OCI-LY1 (cell line): ENCODE measurements at regions not wholly inside any gene's neighbourhood (a gene's known extent, or its start where the extent isn't known, plus 50 kb on each side); places are given as distances from the start of the nearest gene placed in this dataset.

Experiments used
- H2AFZ ChIP-seq: fragments of 200-600 bp; sonication (generic), shearing (Covaris generic); 2 replicates; pipeline ENCODE4 v1.6.0; 2014; ENCODE audit warnings: antibody characterized with exemption, mild to moderate bottlenecking, low read length
- H3F3A ChIP-seq: fragments of 200-600 bp; sonication (generic), shearing (Covaris generic); 2 replicates; pipeline ENCODE4 v1.6.0; 2014; ENCODE audit warnings: mild to moderate bottlenecking, antibody characterized with exemption, low read length, moderate library complexity; ENCODE audit not compliant: insufficient read depth
- H3K27ac ChIP-seq: fragments of 200-600 bp; sonication (generic); 2 replicates; pipeline ENCODE4 v1.5.1; 2014; ENCODE audit warnings: low read length, mixed run types, mild to moderate bottlenecking, low read depth; ENCODE audit not compliant: poor library complexity, severe bottlenecking
- H3K27me3 ChIP-seq: fragments of 200-600 bp; sonication (generic); 2 replicates; pipeline ENCODE4 v1.6.0; 2014; ENCODE audit warnings: antibody characterized with exemption, mild to moderate bottlenecking, low read length, moderate library complexity; ENCODE audit not compliant: insufficient read depth
- H3K36me3 ChIP-seq: fragments of 200-600 bp; sonication (generic); 2 replicates; pipeline ENCODE4 v1.6.1; 2014; ENCODE audit warnings: mild to moderate bottlenecking, antibody characterized with exemption, low read length, moderate library complexity, mixed read lengths; ENCODE audit not compliant: insufficient read depth
- H3K4me1 ChIP-seq: fragments of 200-600 bp; sonication (generic); 2 replicates; pipeline ENCODE4 v1.5.1; 2014; ENCODE audit warnings: mild to moderate bottlenecking, low read length, moderate library complexity; ENCODE audit not compliant: insufficient read depth, severe bottlenecking
- H3K4me2 ChIP-seq: fragments of 200-600 bp; sonication (generic), shearing (Covaris generic); 2 replicates; pipeline ENCODE4 v1.6.1; 2014; ENCODE audit warnings: low read length
- H3K4me3 ChIP-seq: fragments of 200-600 bp; sonication (generic); 2 replicates; pipeline ENCODE4 v1.5.1; 2014; ENCODE audit warnings: low read length, low read depth, mild to moderate bottlenecking, mixed read lengths; ENCODE audit not compliant: poor library complexity, severe bottlenecking
- H3K79me2 ChIP-seq: fragments of 200-600 bp; shearing (Covaris generic); 2 replicates; pipeline ENCODE4 v1.6.1; 2016; ENCODE audit warnings: mixed run types, low read length, mixed read lengths; ENCODE audit not compliant: insufficient read depth
- H3K9ac ChIP-seq: fragments of 200-600 bp; sonication (generic), shearing (Covaris generic); 2 replicates; pipeline ENCODE4 v1.6.1; 2014; ENCODE audit warnings: mild to moderate bottlenecking, low read length, mixed read lengths
- H3K9me2 ChIP-seq: fragments of 200-600 bp; sonication (generic), shearing (Covaris generic); 2 replicates; pipeline ENCODE4 v1.6.1; 2014; ENCODE audit warnings: low read depth, mild to moderate bottlenecking, low read length, mixed read lengths
- H3K9me3 ChIP-seq: fragments of 200-600 bp; shearing (Covaris generic); 2 replicates; pipeline ENCODE4 v1.6.1; 2014; ENCODE audit warnings: low read length, mixed read lengths
- H4K20me1 ChIP-seq: fragments of 200-600 bp; sonication (generic), shearing (Covaris generic); 2 replicates; pipeline ENCODE4 v1.6.0; 2016; ENCODE audit warnings: mild to moderate bottlenecking, low read length; ENCODE audit not compliant: insufficient read depth
- CTCF ChIP-seq: fragments of 200-600 bp; sonication (generic), shearing (Covaris generic); IDR thresholded peaks from 2 replicates; pipeline ENCODE4 v1.5.1; 2017; ENCODE audit warnings: mild to moderate bottlenecking, antibody characterized with exemption, low read length, moderate library complexity, mixed read lengths
- EZH2 ChIP-seq: fragments of 200-600 bp; sonication (generic), shearing (Covaris generic); IDR thresholded peaks from 2 replicates; pipeline ENCODE4 v1.8.0; 2017; ENCODE audit warnings: borderline replicate concordance, mixed run types, mild to moderate bottlenecking, antibody characterized with exemption, low read length, moderate library complexity, mixed read lengths

DNA sequence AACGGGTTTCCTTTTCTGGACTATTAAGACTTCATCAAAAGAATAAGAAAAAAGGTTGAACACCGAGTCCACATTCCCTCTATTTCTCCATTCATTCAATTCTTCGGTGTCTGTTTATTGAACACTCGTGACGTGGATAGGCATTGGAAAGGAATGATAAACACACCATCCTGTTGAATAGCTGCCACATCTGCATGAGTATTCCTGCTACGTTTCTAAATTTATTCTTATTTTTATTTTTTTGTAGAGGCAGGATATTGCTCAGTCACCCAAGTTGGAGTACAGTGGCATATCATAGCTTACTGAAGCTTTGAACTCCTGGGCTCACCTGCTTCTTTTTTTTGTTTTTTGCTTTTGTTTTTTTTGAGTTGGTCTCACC is 80.8 kb upstream of the CIBAR2 start:
- H3K27me3 ChIP-seq: peaks cover 15% of the 10 kb centered on the region; the same call in 1 of the 2 replicates
- H3K9me2 ChIP-seq: no peaks in the 10 kb centered on the region
- no peak overlapping the region for H3K4me3 ChIP-seq
- no peak for TF ChIP-seq CTCF
- TF ChIP-seq EZH2: no peak
- no peaks in the 10 kb centered on the region for H3K4me1 ChIP-seq
- H3K9me3 ChIP-seq: no peaks in the 10 kb centered on the region
- no peaks in the 10 kb centered on the region for H4K20me1 ChIP-seq
- no peak overlapping the region for H3K9ac ChIP-seq
- H3K4me2 ChIP-seq: no peak overlapping the region
- H3K36me3 ChIP-seq: no peaks in the 10 kb centered on the region
- no peaks in the 10 kb centered on the region for H3F3A ChIP-seq
- no peak overlapping the region for H2AFZ ChIP-seq
- H3K27ac ChIP-seq: no peak overlapping the region
- no peaks in the 10 kb centered on the region for H3K79me2 ChIP-seq

DNA sequence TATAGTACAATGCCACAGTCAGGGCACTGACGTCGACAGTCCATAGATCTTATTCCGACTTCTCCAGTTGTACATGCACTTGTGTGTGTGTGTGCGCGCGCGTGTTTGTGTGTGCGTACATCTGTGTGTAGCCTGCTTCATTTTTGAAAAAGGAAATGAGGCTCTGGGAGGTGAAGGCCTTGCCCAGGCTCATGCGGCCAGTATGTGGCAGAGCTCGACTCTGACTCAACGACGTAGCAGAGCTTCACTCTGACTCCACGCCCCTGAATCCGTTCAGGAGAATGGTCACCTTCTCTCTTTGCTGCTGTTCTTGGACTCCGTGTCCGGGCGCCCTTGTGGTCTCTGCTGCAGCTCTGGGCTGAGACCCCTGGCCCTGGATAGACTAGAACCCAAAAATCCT is 81.6 kb upstream of the CIBAR2 start:
- no peaks in the 10 kb centered on the region for H3K36me3 ChIP-seq
- no peaks in the 10 kb centered on the region for H3K9me3 ChIP-seq
- no peak overlapping the region for H3K4me3 ChIP-seq
- peaks cover 15% of the 10 kb centered on the region; the same call in 1 of the 2 replicates for H3K27me3 ChIP-seq
- H3K27ac ChIP-seq: no peak overlapping the region
- H3F3A ChIP-seq: no peaks in the 10 kb centered on the region
- H3K4me1 ChIP-seq: no peaks in the 10 kb centered on the region
- no peaks in the 10 kb centered on the region for H3K9me2 ChIP-seq
- no peak overlapping the region for H3K9ac ChIP-seq
- H3K4me2 ChIP-seq: no peak overlapping the region
- H2AFZ ChIP-seq: no peak overlapping the region
- H4K20me1 ChIP-seq: no peaks in the 10 kb centered on the region
- no peak for TF ChIP-seq EZH2
- no peaks in the 10 kb centered on the region for H3K79me2 ChIP-seq

- H3K79me2 ChIP-seq: no peaks in the 10 kb centered on the region
- H3F3A ChIP-seq: no peaks in the 10 kb centered on the region
- no peaks in the 10 kb centered on the region for H3K9me2 ChIP-seq
- no peak overlapping the region for H3K27ac ChIP-seq
- no peak overlapping the region for H3K4me3 ChIP-seq
- H3K4me2 ChIP-seq: no peak overlapping the region
- no peaks in the 10 kb centered on the region for H3K36me3 ChIP-seq
- peaks cover 15% of the 10 kb centered on the region; the same call in 1 of the 2 replicates for H3K27me3 ChIP-seq
- no peaks in the 10 kb centered on the region for H4K20me1 ChIP-seq
- H3K9ac ChIP-seq: no peak overlapping the region
- no peak for TF ChIP-seq CTCF
- TF ChIP-seq EZH2: no peak
- H3K9me3 ChIP-seq: no peaks in the 10 kb centered on the region
- no peak overlapping the region for H2AFZ ChIP-seq
- no peaks in the 10 kb centered on the region for H3K4me1 ChIP-seq
Measured at GRCh38 chr16:85194307-85195270, 82.3 kb upstream of the CIBAR2 start.
